IPS-20b (cell line): ENCODE measurements at regions not wholly inside any gene's neighbourhood (a gene's known extent, or its start where the extent isn't known, plus 50 kb on each side); places are given as distances from the start of the nearest gene placed in this dataset.

Experiments
- H3K27ac ChIP-seq: one replicate; pipeline ENCODE4 v1.5.1; 2013; ENCODE audit warnings: low read length
- H3K27me3 ChIP-seq: 2 replicates; pipeline ENCODE4 v1.6.1; 2013; ENCODE audit warnings: mild to moderate bottlenecking, low read length, inconsistent platforms; ENCODE audit not compliant: insufficient read depth
- H3K36me3 ChIP-seq: 2 replicates; pipeline ENCODE4 v1.6.1; 2013; ENCODE audit warnings: low read depth, mild to moderate bottlenecking, inconsistent platforms, low read length, moderate library complexity; ENCODE audit not compliant: insufficient read depth
- H3K4me1 ChIP-seq: 2 replicates; pipeline ENCODE4 v1.6.1; 2013; ENCODE audit warnings: mild to moderate bottlenecking, control low read depth, inconsistent platforms, low read length, moderate library complexity; ENCODE audit not compliant: insufficient read depth
- H3K4me3 ChIP-seq: 2 replicates; pipeline ENCODE4 v1.5.1; 2013; ENCODE audit warnings: mild to moderate bottlenecking, low read length, inconsistent platforms
- H3K9ac ChIP-seq: 2 replicates; pipeline ENCODE4 v1.6.1; 2013; ENCODE audit warnings: low read depth, mild to moderate bottlenecking, inconsistent platforms, low read length, moderate library complexity
- H3K9me3 ChIP-seq: 2 replicates; pipeline ENCODE4 v1.6.1; 2013; ENCODE audit warnings: mild to moderate bottlenecking, low read depth, low read length, inconsistent platforms; ENCODE audit not compliant: insufficient read depth

DNA sequence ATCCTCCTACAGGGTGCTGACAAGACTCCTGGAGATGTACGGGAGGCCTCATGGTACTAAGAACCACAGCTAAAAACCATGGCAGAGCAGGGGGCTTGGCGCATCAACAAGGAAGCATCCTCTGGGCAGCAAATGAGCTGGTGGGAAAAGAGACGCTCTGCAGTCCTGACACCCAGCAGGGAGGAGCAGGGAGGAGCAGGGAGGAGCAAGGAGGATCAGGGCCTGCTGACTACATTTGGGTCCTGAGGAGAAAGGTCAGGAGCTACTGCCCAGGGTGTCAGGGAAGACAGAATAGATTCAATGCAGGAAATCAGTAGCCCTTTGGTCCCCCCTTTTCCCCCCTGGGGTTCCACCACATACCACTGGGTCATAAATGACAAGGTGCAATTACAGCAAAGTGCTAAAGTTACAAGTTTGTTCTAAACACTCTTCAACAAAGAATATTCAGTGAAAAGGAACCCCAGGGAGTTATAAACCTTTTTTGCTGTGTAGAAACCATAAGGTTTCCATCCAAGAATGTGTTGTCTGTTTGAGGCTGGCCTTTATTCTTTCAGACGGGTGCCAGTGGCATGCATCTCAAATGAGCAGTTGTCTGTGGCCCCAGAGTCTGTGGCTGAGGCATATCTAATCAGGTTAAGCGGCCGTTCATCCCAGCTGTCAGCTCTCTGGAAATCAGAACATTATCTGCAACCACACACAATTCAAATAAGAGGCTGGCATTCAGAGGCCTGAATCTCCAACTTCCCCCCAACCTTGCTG lies 325.0 kb downstream of the CDC5L start:
- H3K9me3 ChIP-seq = no peaks in the 10 kb centered on the region
- H3K27me3 ChIP-seq = no peaks in the 10 kb centered on the region
- no peaks in the 10 kb centered on the region for H3K4me1 ChIP-seq
- no peak overlapping the region for H3K27ac ChIP-seq
- no peaks in the 10 kb centered on the region for H3K36me3 ChIP-seq
- no peak overlapping the region for H3K9ac ChIP-seq
- H3K4me3 ChIP-seq = no peak overlapping the region

DNA sequence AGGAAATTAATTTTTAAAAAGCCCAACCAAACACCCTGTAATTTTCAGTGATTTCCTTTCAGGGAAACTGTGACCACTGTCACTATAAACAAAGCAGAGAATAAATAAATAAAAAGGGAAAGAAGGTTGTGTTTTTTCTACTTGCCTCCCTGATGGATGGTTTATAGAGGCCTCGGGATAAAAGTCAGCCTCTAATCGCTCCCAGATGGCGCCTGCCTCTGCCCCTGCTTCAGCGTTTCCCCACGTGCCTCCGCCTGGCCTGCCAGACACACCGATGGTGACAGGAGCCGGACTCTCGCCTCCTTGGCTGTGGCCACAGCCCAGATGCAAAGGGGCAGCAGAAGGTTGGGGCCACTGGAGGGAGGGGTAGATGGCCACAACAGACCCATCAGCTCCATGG lies 327.7 kb downstream of the CDC5L start:
- no peak overlapping the region for H3K27ac ChIP-seq
- no peaks in the 10 kb centered on the region for H3K36me3 ChIP-seq
- H3K4me3 ChIP-seq = no peak overlapping the region
- H3K9ac ChIP-seq = no peak overlapping the region
- H3K9me3 ChIP-seq = no peaks in the 10 kb centered on the region
- no peaks in the 10 kb centered on the region for H3K4me1 ChIP-seq
- no peaks in the 10 kb centered on the region for H3K27me3 ChIP-seq

DNA sequence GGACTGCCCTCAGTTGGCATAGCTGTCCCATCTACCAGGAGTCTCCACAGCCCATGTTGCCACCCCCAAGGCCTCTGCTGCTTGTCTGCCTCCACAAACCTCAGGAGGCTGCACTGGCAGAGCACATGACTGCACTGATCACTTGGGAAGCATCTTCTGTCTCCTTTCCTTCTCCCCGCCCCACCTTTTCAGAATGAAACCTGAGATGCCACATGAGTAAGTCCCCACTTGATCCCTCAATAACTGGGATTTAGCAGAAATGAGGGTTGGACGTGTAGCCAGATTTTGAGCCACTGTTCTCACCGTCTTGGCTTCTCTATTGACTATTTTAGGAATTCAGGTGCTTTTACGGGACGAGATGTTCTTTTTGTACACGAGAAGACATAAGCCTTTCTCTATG lies 328.4 kb downstream of the CDC5L start:
- Histone ChIP-seq H3K27me3 (no peaks in the 10 kb centered on the region), H3K9ac (no peak overlapping the region), H3K4me3 (no peak overlapping the region), H3K36me3 (no peaks in the 10 kb centered on the region), H3K4me1 (no peaks in the 10 kb centered on the region), H3K9me3 (no peaks in the 10 kb centered on the region), H3K27ac (no peak overlapping the region)

GRCh38 chr6:44717431-44717830 lies 329.9 kb downstream of the CDC5L start:
- Histone ChIP-seq H3K36me3 (no peaks in the 10 kb centered on the region), H3K27me3 (no peaks in the 10 kb centered on the region), H3K4me3 (no peak overlapping the region), H3K9ac (no peak overlapping the region), H3K4me1 (no peaks in the 10 kb centered on the region), H3K9me3 (no peaks in the 10 kb centered on the region), H3K27ac (no peak overlapping the region)

GRCh38 chr6:44721954-44722578 lies 334.6 kb downstream of the CDC5L start:
- H3K27me3 ChIP-seq = no peaks in the 10 kb centered on the region
- H3K9me3 ChIP-seq = no peaks in the 10 kb centered on the region
- no peak overlapping the region for H3K27ac ChIP-seq
- H3K36me3 ChIP-seq = no peaks in the 10 kb centered on the region
- H3K4me3 ChIP-seq = no peak overlapping the region
- H3K9ac ChIP-seq = no peak overlapping the region
- H3K4me1 ChIP-seq = no peaks in the 10 kb centered on the region

GRCh38 chr6:44722736-44723135 lies 335.2 kb downstream of the CDC5L start:
- H3K9ac ChIP-seq = no peak overlapping the region
- H3K9me3 ChIP-seq = no peaks in the 10 kb centered on the region
- no peak overlapping the region for H3K4me3 ChIP-seq
- H3K36me3 ChIP-seq = no peaks in the 10 kb centered on the region
- H3K4me1 ChIP-seq = no peaks in the 10 kb centered on the region
- H3K27ac ChIP-seq = no peak overlapping the region
- H3K27me3 ChIP-seq = no peaks in the 10 kb centered on the region

- H3K9me3 ChIP-seq = no peaks in the 10 kb centered on the region
- no peaks in the 10 kb centered on the region for H3K27me3 ChIP-seq
- H3K36me3 ChIP-seq = no peaks in the 10 kb centered on the region
- no peak overlapping the region for H3K4me3 ChIP-seq
- H3K9ac ChIP-seq = no peak overlapping the region
- H3K4me1 ChIP-seq = no peaks in the 10 kb centered on the region
- H3K27ac ChIP-seq = no peak overlapping the region
Observed at GRCh38 chr6:44723439-44724197, 336.1 kb downstream of the CDC5L start.

DNA sequence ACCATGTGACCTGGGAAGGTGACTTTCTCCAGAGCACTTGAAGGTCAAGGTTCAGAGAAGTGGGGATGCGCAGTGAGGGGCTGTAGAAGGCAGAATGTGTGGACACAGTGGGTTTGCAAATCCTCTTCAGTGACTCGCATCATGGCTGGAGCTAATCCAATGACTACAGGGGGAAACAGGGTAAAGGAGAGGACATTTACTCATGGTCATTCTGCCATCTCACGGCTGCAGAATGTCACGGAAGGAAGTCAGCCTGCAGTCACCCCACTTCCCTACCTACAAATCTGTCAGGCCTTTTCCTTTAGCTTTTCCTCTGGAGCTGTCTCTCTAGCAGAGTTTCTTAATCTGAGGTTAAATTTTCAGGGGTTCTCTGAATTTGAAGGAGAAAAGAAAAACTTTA lies 337.6 kb downstream of the CDC5L start:
- no peak overlapping the region for H3K4me3 ChIP-seq
- no peaks in the 10 kb centered on the region for H3K9me3 ChIP-seq
- no peaks in the 10 kb centered on the region for H3K36me3 ChIP-seq
- no peak overlapping the region for H3K27ac ChIP-seq
- no peaks in the 10 kb centered on the region for H3K27me3 ChIP-seq
- no peak overlapping the region for H3K9ac ChIP-seq
- no peaks in the 10 kb centered on the region for H3K4me1 ChIP-seq

DNA sequence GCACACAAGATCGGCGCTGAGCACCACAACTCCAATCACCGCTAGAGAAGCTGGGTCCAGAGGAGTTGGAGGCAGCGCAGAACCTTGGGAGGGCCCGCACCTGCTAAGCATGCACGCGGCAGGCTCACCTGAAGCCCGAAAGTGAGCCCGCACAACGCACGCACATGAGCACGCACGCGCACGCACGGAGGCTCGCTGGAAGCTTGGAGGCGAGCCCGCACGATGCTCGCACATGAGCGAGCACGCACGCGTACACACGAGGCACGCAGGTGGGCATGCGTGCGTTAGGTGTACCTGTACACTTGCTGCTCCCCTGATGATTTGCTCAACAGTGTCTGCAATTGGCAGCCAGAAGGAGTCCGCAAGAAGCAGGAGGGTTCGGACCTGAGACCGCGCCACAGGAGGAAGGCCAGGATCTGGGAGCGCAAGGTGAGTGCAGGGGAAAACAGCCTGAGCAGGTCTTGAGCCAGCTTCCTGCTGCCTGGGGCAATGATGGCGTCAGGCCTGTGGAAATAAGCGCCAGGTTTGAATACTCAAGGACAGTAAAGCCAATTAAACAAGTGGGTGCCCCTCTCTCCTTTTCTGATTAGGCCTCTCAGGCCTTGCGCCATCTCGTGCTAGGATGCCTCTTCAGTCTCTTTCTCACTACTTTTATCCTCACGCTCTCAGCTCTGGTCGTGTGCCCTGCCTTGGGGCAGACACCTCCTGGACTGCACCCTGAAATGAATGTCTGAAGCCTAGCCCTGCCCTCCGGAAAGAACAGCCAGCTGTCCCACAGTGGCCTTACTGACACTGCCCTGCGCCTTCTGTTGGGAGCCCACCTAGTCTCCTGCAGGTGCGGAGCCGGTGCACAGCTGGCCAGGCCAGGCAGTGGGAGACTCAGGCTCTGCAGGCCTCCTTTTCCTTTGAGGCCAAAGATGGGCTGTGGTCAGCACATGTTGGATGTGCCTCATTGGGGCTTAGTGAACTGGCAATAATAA lies 340.4 kb downstream of the CDC5L start:
- Histone ChIP-seq H3K4me3 (no peak overlapping the region), H3K27me3 (no peaks in the 10 kb centered on the region), H3K27ac (no peak overlapping the region), H3K9ac (no peak overlapping the region), H3K4me1 (no peaks in the 10 kb centered on the region), H3K9me3 (no peaks in the 10 kb centered on the region), H3K36me3 (no peaks in the 10 kb centered on the region)

DNA sequence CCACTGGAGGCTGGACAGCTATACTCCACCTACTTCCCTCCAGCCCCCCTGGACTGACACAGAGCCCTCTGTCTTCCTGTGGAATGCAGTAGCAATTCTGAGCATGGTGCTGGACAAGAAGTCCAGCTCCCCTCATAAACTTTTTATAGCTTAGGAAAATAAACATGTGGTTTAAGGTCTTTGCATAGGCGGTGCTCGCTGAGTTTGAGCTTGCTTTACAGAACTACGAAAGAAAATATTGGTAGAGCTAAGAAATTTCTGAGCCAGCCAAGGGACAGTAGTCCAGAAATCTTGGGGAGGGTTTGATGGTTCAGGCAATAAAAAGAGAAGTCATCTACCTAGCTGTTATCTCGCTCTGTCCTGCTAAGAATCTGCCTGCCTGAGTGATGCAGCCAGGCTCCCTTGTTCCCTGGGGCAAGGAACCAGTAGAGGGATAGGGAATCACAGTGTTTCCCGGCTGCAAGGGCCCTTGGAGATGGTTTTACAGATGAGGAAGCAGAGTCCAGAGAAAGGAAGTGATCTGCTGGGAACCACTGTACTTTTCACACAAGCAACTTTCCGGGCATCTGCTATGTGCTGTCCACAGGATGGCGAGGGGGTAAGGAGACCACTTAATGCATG lies 343.4 kb downstream of the CDC5L start:
- Histone ChIP-seq H3K9me3 (no peaks in the 10 kb centered on the region), H3K27ac (no peak overlapping the region), H3K36me3 (no peaks in the 10 kb centered on the region), H3K9ac (no peak overlapping the region), H3K4me1 (no peaks in the 10 kb centered on the region), H3K4me3 (no peak overlapping the region), H3K27me3 (no peaks in the 10 kb centered on the region)
